Mesothelial cell of epicardium (in vitro differentiated cells): ENCODE measurements at regions not wholly inside any gene's neighbourhood (a gene's known extent, or its start where the extent isn't known, plus 50 kb on each side); places are given as distances from the start of the nearest gene placed in this dataset.

Experiments used
- DNase-seq, 2 experiments: peaks; one replicate each; pipeline ENCODE4 v3.0.0; 2021; ENCODE audit warnings: low spot score in 2 of 2; ENCODE audit not compliant: unreplicated experiment in 2 of 2
- H3K27ac Mint-ChIP-seq: 2 replicates; pipeline ENCODE4 v1.8.0; 2021; ENCODE audit warnings: mixed read lengths
- H3K27me3 Mint-ChIP-seq: 2 replicates; pipeline ENCODE4 v1.8.0; 2021; ENCODE audit warnings: low read depth, mixed read lengths
- H3K36me3 Mint-ChIP-seq: 2 replicates; pipeline ENCODE4 v1.8.0; 2021; ENCODE audit warnings: mixed read lengths
- H3K4me1 Mint-ChIP-seq: 2 replicates; pipeline ENCODE4 v1.8.0; 2021; ENCODE audit warnings: mixed read lengths
- H3K4me3 Mint-ChIP-seq: 2 replicates; pipeline ENCODE4 v1.8.0; 2021; ENCODE audit warnings: mild to moderate bottlenecking, moderate library complexity, mixed read lengths
- H3K9me3 Mint-ChIP-seq: 2 replicates; pipeline ENCODE4 v1.8.0; 2021; ENCODE audit warnings: mixed read lengths
- CTCF ChIP-seq: fragments of 200-600 bp; sonication (generic); IDR thresholded peaks from one replicate; pipeline ENCODE4 v1.5.0; 2021; ENCODE audit warnings: antibody characterized with exemption; ENCODE audit not compliant: unreplicated experiment

GRCh38 chr14:95025218-95025617, 132.1 kb downstream of the DICER1 start:
- TF ChIP-seq CTCF = no peak
- Mint-ChIP-seq H3K27me3 (peaks cover 3% of the 10 kb centered on the region), H3K9me3 (peaks cover 17% of the 10 kb centered on the region), H3K4me1 (no peaks in the 10 kb centered on the region), H3K4me3 (no peak overlapping the region), H3K36me3 (no peaks in the 10 kb centered on the region), H3K27ac (no peak overlapping the region)
- DNase-seq = peak in 1 of 2 experiments; percentile 17

- Mint-ChIP-seq H3K27me3 (peaks cover 3% of the 10 kb centered on the region), H3K27ac (no peak overlapping the region), H3K4me1 (no peaks in the 10 kb centered on the region), H3K4me3 (no peak overlapping the region), H3K9me3 (peaks cover 10% of the 10 kb centered on the region), H3K36me3 (no peaks in the 10 kb centered on the region)
- DNase-seq = no peak
- no peak for TF ChIP-seq CTCF
Measured at GRCh38 chr14:95024380-95024779, 132.9 kb downstream of the DICER1 start.

GRCh38 chr14:95023886-95024285, 133.4 kb downstream of the DICER1 start:
- peak in 1 of 2 experiments; percentile 29 for DNase-seq
- no peak for TF ChIP-seq CTCF
- Mint-ChIP-seq H3K36me3 (no peaks in the 10 kb centered on the region), H3K27ac (no peak overlapping the region), H3K4me3 (no peak overlapping the region), H3K9me3 (peaks cover 6% of the 10 kb centered on the region), H3K4me1 (no peaks in the 10 kb centered on the region), H3K27me3 (no peaks in the 10 kb centered on the region)

GRCh38 chr14:95023115-95023514, 134.2 kb downstream of the DICER1 start:
- Mint-ChIP-seq H3K27ac (no peak overlapping the region), H3K4me1 (no peaks in the 10 kb centered on the region), H3K27me3 (no peaks in the 10 kb centered on the region), H3K9me3 (peaks cover 9% of the 10 kb centered on the region), H3K36me3 (no peaks in the 10 kb centered on the region), H3K4me3 (no peak overlapping the region)
- DNase-seq = no peak
- TF ChIP-seq CTCF = no peak

- TF ChIP-seq CTCF = no peak
- no peaks in the 10 kb centered on the region for H3K36me3 Mint-ChIP-seq
- H3K4me1 Mint-ChIP-seq = no peaks in the 10 kb centered on the region
- no peak for DNase-seq
- H3K4me3 Mint-ChIP-seq = no peak overlapping the region
- H3K27me3 Mint-ChIP-seq = no peaks in the 10 kb centered on the region
- peaks cover 9% of the 10 kb centered on the region for H3K9me3 Mint-ChIP-seq
- no peak overlapping the region for H3K27ac Mint-ChIP-seq
Measured at GRCh38 chr14:95021588-95021987, 135.7 kb downstream of the DICER1 start.

GRCh38 chr14:95018821-95019220, 138.5 kb downstream of the DICER1 start:
- Mint-ChIP-seq H3K36me3 (no peaks in the 10 kb centered on the region), H3K4me3 (no peak overlapping the region), H3K27me3 (no peaks in the 10 kb centered on the region), H3K4me1 (no peaks in the 10 kb centered on the region), H3K9me3 (peaks cover 13% of the 10 kb centered on the region), H3K27ac (no peak overlapping the region)
- no peak for DNase-seq
- TF ChIP-seq CTCF = no peak
